Transverse colon (tissue), 4 donors: ENCODE measurements at regions not wholly inside any gene's neighbourhood (a gene's known extent, or its start where the extent isn't known, plus 50 kb on each side); places are given as distances from the start of the nearest gene placed in this dataset.

Experiments used
- EP300 ChIP-seq: sonication (generic); formaldehyde crosslinking; IDR thresholded peaks from one replicate; pipeline ENCODE4 v1.6.1; 2017; ENCODE audit warnings: antibody characterized with exemption, low read depth
- POLR2A ChIP-seq: fragments of 450-650 bp; IDR thresholded peaks from one replicate; pipeline ENCODE4 v1.6.1; 2016; ENCODE audit warnings: antibody characterized with exemption, mild to moderate bottlenecking, moderate library complexity
- POLR2AphosphoS5 ChIP-seq, 3 donors: sonication (generic); formaldehyde crosslinking; IDR thresholded peaks; one replicate each; pipeline ENCODE4 v1.6.1; 2016; ENCODE audit warnings: antibody characterized with exemption in 3 of 3
- TF ChIP-seq, protein P1 (sequence below), 5 experiments: fragments of 200-600 bp in 3 of 5; fragments of 450-650 bp in 2 of 5; sonication (generic) in 3 of 5; IDR thresholded peaks; 1 replicate in 2 of 5; 2 replicates in 3 of 5; pipeline ENCODE4 v1.5.1; 2016 to 2017; ENCODE audit warnings: antibody characterized with exemption in 5 of 5, inconsistent platforms in 3 of 5, mild to moderate bottlenecking in 2 of 5, moderate library complexity in 1 of 5

DNA sequence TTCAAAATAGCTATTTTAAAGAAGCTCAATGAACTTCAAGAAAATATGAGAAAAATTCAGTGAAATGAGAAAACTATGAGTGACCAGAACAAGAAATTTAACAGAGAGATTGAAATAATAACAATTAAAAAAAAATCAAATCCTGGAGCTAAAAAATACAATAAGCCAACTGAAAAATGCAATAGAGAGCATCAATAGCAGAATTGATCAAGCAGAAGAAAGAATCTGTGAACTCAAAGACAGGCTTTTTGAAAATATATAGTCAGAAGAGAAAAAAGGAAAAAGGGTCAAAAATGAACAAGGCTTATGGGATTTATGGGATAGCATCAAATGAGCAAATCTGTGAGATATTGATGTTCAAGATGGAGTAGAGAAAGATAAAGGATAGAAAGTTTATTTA lies 133.0 kb downstream of the OTUD1 start:
- TF ChIP-seq, protein P1, sequence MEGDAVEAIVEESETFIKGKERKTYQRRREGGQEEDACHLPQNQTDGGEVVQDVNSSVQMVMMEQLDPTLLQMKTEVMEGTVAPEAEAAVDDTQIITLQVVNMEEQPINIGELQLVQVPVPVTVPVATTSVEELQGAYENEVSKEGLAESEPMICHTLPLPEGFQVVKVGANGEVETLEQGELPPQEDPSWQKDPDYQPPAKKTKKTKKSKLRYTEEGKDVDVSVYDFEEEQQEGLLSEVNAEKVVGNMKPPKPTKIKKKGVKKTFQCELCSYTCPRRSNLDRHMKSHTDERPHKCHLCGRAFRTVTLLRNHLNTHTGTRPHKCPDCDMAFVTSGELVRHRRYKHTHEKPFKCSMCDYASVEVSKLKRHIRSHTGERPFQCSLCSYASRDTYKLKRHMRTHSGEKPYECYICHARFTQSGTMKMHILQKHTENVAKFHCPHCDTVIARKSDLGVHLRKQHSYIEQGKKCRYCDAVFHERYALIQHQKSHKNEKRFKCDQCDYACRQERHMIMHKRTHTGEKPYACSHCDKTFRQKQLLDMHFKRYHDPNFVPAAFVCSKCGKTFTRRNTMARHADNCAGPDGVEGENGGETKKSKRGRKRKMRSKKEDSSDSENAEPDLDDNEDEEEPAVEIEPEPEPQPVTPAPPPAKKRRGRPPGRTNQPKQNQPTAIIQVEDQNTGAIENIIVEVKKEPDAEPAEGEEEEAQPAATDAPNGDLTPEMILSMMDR (IDR thresholded peaks at IDR 0.05) = no peak
- TF ChIP-seq POLR2AphosphoS5 (IDR thresholded peaks at IDR 0.05) (no peak), POLR2A (no peak), EP300 (no peak)
